Keratinocyte (primary cell): ENCODE measurements at regions not wholly inside any gene's neighbourhood (a gene's known extent, or its start where the extent isn't known, plus 50 kb on each side); places are given as distances from the start of the nearest gene placed in this dataset.

Experiments
- DNase-seq: peaks from one replicate; pipeline ENCODE4 v3.0.0-alpha.2; 2011; ENCODE audit warnings: low read depth, missing footprints, low spot score
- FAIRE-seq: peaks from 2 replicates; lab custom pipeline; 2011; peaks lifted over from hg19 to GRCh38; lab: Jason Lieb, UNC
- H2AFZ ChIP-seq: 2 replicates; pipeline ENCODE4 v1.6.0; 2012; ENCODE audit warnings: low read length, control low read depth, inconsistent platforms; ENCODE audit not compliant: control insufficient read depth
- H3K27ac ChIP-seq: 2 replicates; pipeline ENCODE4 v1.5.1; 2011; ENCODE audit warnings: low read length; ENCODE audit not compliant: control insufficient read depth, insufficient read depth
- H3K27me3 ChIP-seq: 3 replicates; pipeline ENCODE4 v1.6.0; 2011; ENCODE audit warnings: low read length; ENCODE audit not compliant: control insufficient read depth, insufficient read depth; ENCODE audit errors: extremely low read depth
- H3K36me3 ChIP-seq, 2 experiments: 2 replicates in 1 of 2; 3 replicates in 1 of 2; pipeline ENCODE4 v1.5.1; 2011; ENCODE audit warnings: low read length in 2 of 2, mild to moderate bottlenecking in 1 of 2; ENCODE audit not compliant: control insufficient read depth in 2 of 2, insufficient read depth in 2 of 2; ENCODE audit errors: extremely low read depth in 1 of 2
- H3K4me1 ChIP-seq: 3 replicates; pipeline ENCODE4 v1.5.1; 2011; ENCODE audit warnings: low read length; ENCODE audit not compliant: control insufficient read depth, insufficient read depth; ENCODE audit errors: extremely low read depth
- H3K4me2 ChIP-seq: 3 replicates; pipeline ENCODE4 v1.6.0; 2011; ENCODE audit warnings: low read depth, low read length; ENCODE audit not compliant: control insufficient read depth, insufficient read depth; ENCODE audit errors: extremely low read depth
- H3K4me3 ChIP-seq, 3 experiments: fragments of 200-600 bp in 1 of 3; sonication (generic) in 1 of 3; 2 replicates in 2 of 3; 3 replicates in 1 of 3; pipeline ENCODE4 v1.5.1; 2011 to 2016; ENCODE audit warnings: low read length in 3 of 3, mild to moderate bottlenecking in 3 of 3, control low read depth in 2 of 3, inconsistent platforms in 1 of 3, low read depth in 1 of 3, mixed read lengths in 1 of 3, mixed run types in 1 of 3, moderate library complexity in 1 of 3; ENCODE audit not compliant: control insufficient read depth in 2 of 3, insufficient read depth in 2 of 3; ENCODE audit errors: extremely low read depth in 1 of 3
- H3K79me2 ChIP-seq: 2 replicates; pipeline ENCODE4 v1.6.0; 2012; ENCODE audit warnings: low read length; ENCODE audit not compliant: control insufficient read depth, insufficient read depth
- H3K9ac ChIP-seq: 3 replicates; pipeline ENCODE4 v1.6.0; 2011; ENCODE audit warnings: low read length; ENCODE audit not compliant: control insufficient read depth, insufficient read depth; ENCODE audit errors: extremely low read depth
- H3K9me1 ChIP-seq: 3 replicates; pipeline ENCODE4 v1.6.0; 2011; ENCODE audit warnings: low read length; ENCODE audit not compliant: control insufficient read depth, insufficient read depth; ENCODE audit errors: extremely low read depth
- H3K9me3 ChIP-seq: 2 replicates; pipeline ENCODE4 v1.5.1; 2012; ENCODE audit warnings: low read depth, low read length; ENCODE audit not compliant: control insufficient read depth
- H4K20me1 ChIP-seq: 3 replicates; pipeline ENCODE4 v1.6.0; 2011; ENCODE audit warnings: low read length; ENCODE audit not compliant: control insufficient read depth, insufficient read depth; ENCODE audit errors: extremely low read depth
- EZH2 ChIP-seq: IDR thresholded peaks from one replicate; pipeline ENCODE4 v1.6.1; 2012; ENCODE audit warnings: inconsistent platforms, mild to moderate bottlenecking, low read length, moderate library complexity
- dilution Hi-C: fragments of 300-500 bp; cut with MboI; formaldehyde crosslinking; loops from one replicate; pipeline ENCODE4 v1.7.0; 2020; ENCODE audit warnings: low sequenced_read_pairs; ENCODE audit not compliant: extremely low pct_ligation_motif_present
- TF ChIP-seq, protein P1 (sequence below), 3 experiments: IDR thresholded peaks in 1 of 3; conservative IDR thresholded peaks in 1 of 3; optimal IDR thresholded peaks in 1 of 3; 2 replicates in 2 of 3; 3 replicates in 1 of 3; pipeline versions ENCODE3 to v1.5.1; 2011; ENCODE audit warnings: low read length in 3 of 3, mild to moderate bottlenecking in 3 of 3, moderate library complexity in 2 of 3, control low read depth in 1 of 3, inconsistent platforms in 1 of 3; ENCODE audit not compliant: insufficient read depth in 2 of 3; ENCODE audit errors: extremely low read depth in 1 of 3

DNA sequence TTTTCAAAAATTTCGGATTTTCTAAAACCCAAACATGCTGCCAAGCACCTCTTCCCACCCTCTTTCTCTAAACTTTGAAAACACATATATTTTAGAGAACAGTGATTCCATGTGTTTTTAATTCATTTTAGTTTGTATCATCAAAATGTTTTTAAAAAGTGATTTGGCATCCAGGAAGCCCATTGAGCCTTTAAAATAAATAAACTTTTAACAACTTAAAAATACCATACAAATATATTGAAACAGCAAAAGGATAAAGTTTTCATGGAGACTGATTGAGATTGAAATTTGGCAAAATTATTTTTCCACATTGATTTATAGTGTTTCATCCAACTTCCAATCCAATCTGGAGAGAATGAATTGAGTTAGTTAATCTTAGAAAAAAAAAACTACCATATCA, 374.7 kb downstream of the CD109 start:
- FAIRE-seq (no peak), DNase-seq (no peak)
- no peaks in the 10 kb centered on the region for H3K9me3 ChIP-seq
- H3K9ac ChIP-seq, result no peak overlapping the region
- H3K27me3 ChIP-seq, result no peaks in the 10 kb centered on the region
- no peaks in the 10 kb centered on the region for H3K9me1 ChIP-seq
- H3K79me2 ChIP-seq, result no peaks in the 10 kb centered on the region
- H4K20me1 ChIP-seq, result no peaks in the 10 kb centered on the region
- no peak overlapping the region for H3K27ac ChIP-seq
- TF ChIP-seq, protein P1, sequence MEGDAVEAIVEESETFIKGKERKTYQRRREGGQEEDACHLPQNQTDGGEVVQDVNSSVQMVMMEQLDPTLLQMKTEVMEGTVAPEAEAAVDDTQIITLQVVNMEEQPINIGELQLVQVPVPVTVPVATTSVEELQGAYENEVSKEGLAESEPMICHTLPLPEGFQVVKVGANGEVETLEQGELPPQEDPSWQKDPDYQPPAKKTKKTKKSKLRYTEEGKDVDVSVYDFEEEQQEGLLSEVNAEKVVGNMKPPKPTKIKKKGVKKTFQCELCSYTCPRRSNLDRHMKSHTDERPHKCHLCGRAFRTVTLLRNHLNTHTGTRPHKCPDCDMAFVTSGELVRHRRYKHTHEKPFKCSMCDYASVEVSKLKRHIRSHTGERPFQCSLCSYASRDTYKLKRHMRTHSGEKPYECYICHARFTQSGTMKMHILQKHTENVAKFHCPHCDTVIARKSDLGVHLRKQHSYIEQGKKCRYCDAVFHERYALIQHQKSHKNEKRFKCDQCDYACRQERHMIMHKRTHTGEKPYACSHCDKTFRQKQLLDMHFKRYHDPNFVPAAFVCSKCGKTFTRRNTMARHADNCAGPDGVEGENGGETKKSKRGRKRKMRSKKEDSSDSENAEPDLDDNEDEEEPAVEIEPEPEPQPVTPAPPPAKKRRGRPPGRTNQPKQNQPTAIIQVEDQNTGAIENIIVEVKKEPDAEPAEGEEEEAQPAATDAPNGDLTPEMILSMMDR (optimal IDR thresholded peaks at IDR 0.05 in 1 of 3, IDR thresholded peaks at IDR 0.05 in 1 of 3, conservative IDR thresholded peaks at IDR 0.05 in 1 of 3; ENCODE audit: extremely low read depth in 1 of 3, insufficient read depth in 2 of 3, low read length in 3 of 3), result no peak
- no peak for TF ChIP-seq EZH2
- H3K4me2 ChIP-seq, result no peak overlapping the region
- H3K4me1 ChIP-seq, result peaks cover 30% of the 10 kb centered on the region
- no peak overlapping the region for H3K4me3 ChIP-seq
- no peaks in the 10 kb centered on the region for H3K36me3 ChIP-seq
- no peak overlapping the region for H2AFZ ChIP-seq
- dilution Hi-C loops, result no loop called here

GRCh38 chr6:74070091-74070490, 374.1 kb downstream of the CD109 start:
- no peak for FAIRE-seq
- no peak overlapping the region for H3K27ac ChIP-seq
- H3K9me1 ChIP-seq, result no peaks in the 10 kb centered on the region
- H3K4me2 ChIP-seq, result no peak overlapping the region
- no peaks in the 10 kb centered on the region for H3K79me2 ChIP-seq
- H2AFZ ChIP-seq, result no peak overlapping the region
- no peak overlapping the region for H3K9ac ChIP-seq
- no peak for DNase-seq
- no peaks in the 10 kb centered on the region for H4K20me1 ChIP-seq
- H3K4me3 ChIP-seq, result no peak overlapping the region
- H3K9me3 ChIP-seq, result no peaks in the 10 kb centered on the region
- no peak for TF ChIP-seq EZH2
- TF ChIP-seq, protein P1 (optimal IDR thresholded peaks at IDR 0.05 in 1 of 3, IDR thresholded peaks at IDR 0.05 in 1 of 3, conservative IDR thresholded peaks at IDR 0.05 in 1 of 3; ENCODE audit: extremely low read depth in 1 of 3, insufficient read depth in 2 of 3, low read length in 3 of 3), result no peak
- H3K36me3 ChIP-seq, result no peaks in the 10 kb centered on the region
- dilution Hi-C loops, result no loop called here
- no peaks in the 10 kb centered on the region for H3K27me3 ChIP-seq
- peaks cover 26% of the 10 kb centered on the region for H3K4me1 ChIP-seq
